Left ventricle myocardium superior (tissue), 1 donor: ENCODE measurements at regions not wholly inside any gene's neighbourhood (a gene's known extent, or its start where the extent isn't known, plus 50 kb on each side); places are given as distances from the start of the nearest gene placed in this dataset.
"Not testable (repeated sequence)": the region's sequence is repeated elsewhere in the genome, so short reads cannot be mapped to it uniquely, and the experiment has no call there.

Source experiments
- ATAC-seq: fragments of 200-7000 bp; cut with Tn5 transposase; one replicate; pipeline ENCODE4 v1.9.1; 2020; ENCODE audit warnings: mild to moderate bottlenecking, moderate library complexity
- DNase-seq: peaks from one replicate; pipeline ENCODE4 v3.0.0-alpha.2; 2020
- intact Hi-C: fragments of 100-400 bp; cut with micrococcal nuclease; formaldehyde crosslinking; loops from one replicate; pipeline ENCODE4 v1.11.0; 2022
- donor health status: DM: no; HTN: yes; CAD: no; lungs with severe emphysema.

DNA sequence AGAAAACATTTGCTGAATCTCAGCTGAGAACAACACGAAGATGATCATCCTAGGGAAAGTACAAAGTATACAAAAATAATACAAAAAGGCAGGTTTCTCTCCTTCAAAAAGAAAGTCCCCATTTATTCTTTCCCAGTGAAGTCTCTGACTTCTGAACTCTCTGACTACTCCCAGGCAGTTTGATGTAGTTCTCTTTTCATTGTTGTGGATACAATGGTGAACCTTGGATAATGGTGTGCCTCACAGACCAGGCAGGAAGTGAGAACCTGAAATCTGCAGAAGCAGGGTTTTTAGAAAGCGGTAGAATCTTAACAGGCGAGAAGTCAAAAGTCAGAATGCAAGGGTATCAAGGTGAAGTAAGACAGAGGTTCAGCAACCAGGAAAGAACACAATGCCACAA lies 150.8 kb upstream of the NRP1 start:
- no peak for DNase-seq
- intact Hi-C loops, result no loop called here
- ATAC-seq, result no peak

DNA sequence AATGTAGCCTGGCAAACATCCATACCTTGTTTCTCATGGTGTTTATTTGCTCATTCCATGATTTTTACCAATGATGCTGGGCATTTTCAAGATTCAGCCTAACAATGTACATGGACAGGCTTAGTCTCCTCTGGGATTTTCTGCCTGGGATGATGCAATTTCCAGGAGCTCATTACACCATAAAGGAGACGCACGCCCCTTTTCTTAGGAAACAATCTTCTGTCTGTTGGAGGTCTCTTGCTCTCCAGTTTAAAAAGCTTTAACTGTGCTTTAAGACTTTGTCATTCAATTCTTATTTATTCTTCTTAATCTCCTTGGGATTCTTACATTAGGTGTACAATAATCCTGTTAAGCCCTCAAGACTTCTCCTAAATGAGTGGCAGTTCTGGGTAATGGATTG lies 150.3 kb upstream of the NRP1 start:
- intact Hi-C loops, result no loop called here
- DNase-seq (no peak), ATAC-seq (peak; percentile 60)

DNA sequence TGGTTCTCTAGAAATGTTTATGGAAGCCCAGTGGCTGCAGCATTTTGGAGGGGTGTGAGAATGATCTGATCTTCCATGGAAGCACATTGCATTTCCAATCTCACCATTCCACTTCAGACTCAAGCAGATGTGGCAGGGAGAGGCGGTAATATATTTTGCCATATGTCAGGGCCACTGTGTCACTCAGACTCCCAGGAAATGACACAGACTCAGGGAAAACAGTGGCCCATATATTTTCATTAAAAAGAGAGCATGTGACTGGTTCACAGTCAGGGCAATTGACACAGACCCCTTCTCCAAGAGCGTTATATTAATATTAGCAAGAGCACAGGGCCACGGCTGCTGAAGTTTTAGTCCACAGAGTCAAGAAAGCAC lies 149.3 kb upstream of the NRP1 start:
- ATAC-seq, result no peak
- no peak for DNase-seq
- intact Hi-C loops, result no loop called here

DNA sequence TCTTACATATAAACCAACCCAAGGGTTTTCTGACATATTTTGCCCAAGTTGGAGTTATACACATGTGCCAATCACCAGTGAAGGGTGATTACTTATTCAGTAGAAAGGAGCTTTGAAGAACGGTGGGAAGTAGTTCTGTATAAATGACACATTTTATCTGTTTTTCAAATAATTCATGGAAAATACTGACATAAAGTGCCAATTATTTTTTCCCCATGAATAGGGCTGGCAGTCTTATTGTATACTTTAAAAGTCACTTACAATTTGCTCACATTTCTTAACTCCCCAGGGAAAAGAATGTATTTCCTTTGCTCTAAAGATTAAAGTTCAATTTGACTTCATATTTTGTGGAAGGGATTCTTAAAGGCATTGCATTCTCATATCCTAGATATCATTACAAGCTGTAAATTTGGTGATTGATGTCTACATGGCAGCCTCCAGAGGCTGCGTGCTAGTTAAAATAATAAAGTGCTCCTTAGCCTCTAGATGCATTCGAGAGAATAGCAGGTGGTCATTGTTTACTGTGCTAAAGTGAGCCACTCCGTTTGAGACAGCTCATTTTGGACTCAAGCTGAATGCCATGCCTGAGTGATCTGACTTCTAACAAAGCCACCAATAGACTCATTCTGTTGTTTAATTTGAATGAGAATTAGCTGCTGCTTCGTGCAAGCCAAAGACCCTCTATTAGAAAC lies 148.8 kb upstream of the NRP1 start:
- intact Hi-C loops, result no loop called here
- DNase-seq (no peak), ATAC-seq (no peak)

DNA sequence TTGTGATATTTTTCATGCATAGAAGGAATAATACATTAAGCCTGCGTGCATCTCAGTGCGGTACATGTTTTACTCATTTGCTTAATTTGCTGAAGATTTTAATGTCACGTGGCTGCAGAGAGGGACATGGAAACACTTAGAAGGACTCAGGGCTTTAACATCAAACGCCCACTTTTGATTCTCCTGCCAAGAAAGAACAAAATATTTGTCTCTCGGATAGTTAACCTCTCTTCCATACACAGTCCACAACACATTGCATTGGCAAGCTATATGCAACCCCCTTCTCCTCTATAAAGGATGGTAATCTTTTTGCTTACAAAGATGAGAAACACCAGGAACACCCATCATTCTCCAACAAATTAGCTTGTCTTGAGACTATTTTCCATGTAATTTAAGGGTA lies 148.0 kb upstream of the NRP1 start:
- intact Hi-C loops, result no loop called here
- no peak for DNase-seq
- ATAC-seq, result no peak

DNA sequence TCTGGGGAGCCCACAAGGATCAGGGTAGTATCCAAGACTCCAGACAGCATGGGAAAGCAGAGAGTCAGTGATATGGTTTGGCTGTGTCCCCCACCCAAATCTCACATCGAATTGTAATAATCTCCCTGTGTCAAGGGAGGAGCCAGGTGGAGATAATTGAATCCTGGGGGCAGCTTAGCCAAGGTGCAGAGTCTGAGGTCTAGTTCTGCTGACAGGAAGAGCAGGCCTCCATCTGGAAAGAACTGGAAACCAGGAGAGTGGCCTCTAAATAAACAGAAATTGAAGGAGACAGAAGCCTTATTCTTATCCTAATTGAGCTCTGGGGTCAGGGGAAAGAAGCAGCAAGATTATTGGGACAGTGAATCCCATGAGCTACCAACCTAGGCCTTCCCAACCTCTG lies 146.7 kb upstream of the NRP1 start:
- no peak for DNase-seq
- ATAC-seq, result no peak
- intact Hi-C loops, result no loop called here

DNA sequence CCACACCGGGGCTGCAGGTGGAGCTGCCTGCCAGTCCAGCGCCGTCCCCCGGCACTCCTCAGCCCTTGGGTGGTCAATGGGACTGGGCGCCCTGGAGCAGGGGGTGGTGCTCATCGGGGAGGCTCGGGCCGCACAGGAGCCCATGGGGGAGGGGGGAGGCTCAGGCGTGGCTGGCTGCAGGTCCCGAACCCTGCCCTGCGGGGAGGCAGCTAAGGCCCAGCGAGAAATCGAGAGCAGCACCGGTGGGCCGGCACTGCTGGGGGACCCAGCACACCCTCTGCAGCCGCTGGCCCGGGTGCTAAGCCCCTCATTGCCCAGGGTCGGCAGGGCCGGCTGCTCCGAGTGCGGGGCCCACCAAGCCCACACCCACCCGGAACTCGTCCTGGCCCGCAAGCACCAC lies 145.9 kb upstream of the NRP1 start:
- DNase-seq, intact Hi-C loops: not testable (repeated sequence)

DNA sequence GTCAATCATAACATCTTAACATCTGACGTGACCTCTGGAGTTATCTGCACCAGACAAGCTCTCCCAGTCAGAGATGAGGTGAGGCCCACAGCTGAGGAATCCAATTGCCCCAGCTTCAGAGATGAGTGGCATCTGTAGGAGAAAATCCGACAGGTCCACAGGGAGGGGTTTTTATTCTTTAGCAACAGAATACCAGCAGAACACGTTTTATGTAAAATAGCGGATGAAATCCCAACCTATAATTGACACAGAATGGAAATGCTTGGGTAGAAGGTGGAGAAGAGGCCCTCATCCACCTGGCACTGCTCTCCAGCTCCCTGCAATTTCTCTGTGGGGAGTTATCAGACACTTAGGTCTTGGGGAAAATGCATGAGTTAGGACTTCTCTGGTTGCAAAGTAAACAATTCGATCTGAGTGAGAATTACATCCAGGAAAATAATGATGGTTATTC lies 144.2 kb upstream of the NRP1 start:
- DNase-seq, result no peak
- intact Hi-C loops, result no loop called here
- ATAC-seq, result no peak

More for the DNA sequence above, 145.9 kb upstream of the NRP1 start:
- ATAC-seq, result not testable (repeated sequence)

DNA sequence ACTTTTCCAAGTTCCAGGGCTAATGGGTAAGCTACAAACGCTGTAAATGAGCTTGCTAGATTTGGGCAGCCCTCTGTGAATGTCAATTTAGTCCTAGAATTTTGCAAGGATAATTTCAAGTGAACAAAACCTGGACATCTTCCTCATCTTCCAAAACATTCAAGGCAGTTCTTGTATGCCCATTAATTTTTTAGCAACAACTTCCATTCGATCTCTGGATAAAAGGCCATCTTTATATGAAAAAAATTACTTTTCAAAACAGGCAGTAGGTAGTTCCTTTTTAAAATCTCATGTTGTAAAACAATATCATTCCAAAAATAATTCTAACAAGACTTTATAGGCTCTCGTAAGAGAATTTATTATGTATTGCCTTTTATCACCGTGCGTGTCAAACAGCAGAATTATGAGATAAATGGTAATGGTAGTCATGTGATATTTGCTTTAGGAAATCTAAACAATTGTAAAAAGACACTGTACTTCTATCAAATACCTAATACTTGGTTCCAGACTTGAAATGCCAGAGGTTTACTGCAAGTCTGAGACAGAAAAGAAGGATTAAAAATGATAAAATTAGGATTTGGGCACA lies 143.7 kb upstream of the NRP1 start:
- ATAC-seq (no peak), DNase-seq (no peak)
- intact Hi-C loops, result no loop called here

DNA sequence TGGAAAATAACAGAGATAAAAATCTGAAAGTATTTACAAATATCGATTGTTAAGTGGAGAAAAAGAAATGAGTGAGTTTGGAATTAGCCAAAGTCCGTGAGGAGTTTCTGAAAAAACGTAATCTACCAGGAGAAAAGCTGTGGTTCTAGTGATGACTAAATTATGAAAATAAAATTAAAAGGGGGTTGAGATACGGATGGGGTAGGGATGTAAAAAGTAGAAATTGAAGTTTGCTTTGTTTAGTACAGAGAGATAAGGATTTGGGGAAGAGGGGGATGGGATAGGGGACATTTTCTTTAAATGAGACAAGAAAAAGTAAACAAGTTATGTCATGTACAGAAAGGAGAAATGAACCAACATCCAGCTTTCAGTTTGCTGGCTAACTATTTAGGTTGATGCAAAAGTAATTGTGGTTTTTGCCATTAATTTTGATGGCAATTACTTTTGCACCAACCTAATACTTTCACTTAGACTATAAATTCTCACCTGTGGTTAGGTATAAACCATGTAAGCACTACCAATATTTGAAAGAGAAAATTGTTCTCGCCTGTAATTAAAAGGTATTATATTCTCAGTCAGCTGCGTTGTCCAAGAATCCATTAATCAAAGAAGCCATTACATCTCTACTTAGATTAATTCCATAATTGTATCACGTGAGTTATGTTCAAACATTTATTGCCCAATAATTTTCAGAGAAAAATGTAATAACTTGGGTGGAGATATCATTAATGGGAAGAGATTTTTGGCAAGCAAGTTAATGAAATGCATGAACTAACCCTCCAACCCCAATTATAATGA lies 143.0 kb upstream of the NRP1 start:
- intact Hi-C loops, result no loop called here
- DNase-seq (no peak), ATAC-seq (no peak)

DNA sequence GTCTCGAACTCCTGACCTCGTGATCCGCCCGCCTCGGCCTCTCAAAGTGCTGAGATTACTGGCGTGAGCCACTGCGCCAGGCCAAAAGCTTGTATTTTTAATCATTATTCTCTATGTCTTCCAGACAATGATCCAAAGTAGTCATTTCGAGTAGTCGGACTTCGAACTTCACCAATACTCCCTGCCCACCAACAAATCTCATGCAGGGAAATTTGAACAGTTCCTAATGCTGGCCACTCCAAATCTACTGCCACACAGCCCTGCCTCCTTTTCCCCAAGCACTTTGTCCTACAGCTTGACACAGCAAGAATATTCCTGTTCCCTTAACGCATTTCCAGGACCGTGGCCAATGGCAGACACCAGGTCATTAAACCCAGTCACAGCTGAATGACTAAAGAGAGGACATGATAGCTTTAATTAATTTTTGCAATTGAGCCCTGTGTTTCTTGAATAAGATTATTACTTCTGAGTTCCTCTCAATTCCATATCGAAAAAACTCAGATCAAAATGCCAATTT lies 142.3 kb upstream of the NRP1 start:
- intact Hi-C loops, result no loop called here
- DNase-seq, result peak; percentile 40
- peak; percentile 87 for ATAC-seq

DNA sequence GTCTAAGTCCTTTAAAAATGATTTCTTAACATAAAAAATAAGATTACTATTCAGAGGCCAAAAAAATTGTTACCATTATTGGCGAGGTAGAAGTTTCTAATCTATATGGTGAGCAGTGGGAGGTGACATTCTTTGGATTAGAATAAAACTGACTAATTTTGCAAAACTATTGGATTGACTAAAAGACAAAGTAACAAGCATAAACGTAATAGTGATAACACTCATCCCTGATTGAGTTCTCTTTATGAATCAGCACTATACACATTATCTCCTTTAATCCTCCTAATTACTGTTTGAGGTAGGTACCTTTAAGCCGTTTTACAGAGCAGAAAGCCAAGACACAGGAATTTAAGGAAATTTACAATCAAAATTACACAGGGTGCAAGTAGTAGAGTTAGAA lies 139.2 kb upstream of the NRP1 start:
- DNase-seq, result no peak
- no peak for ATAC-seq
- intact Hi-C loops, result no loop called here

DNA sequence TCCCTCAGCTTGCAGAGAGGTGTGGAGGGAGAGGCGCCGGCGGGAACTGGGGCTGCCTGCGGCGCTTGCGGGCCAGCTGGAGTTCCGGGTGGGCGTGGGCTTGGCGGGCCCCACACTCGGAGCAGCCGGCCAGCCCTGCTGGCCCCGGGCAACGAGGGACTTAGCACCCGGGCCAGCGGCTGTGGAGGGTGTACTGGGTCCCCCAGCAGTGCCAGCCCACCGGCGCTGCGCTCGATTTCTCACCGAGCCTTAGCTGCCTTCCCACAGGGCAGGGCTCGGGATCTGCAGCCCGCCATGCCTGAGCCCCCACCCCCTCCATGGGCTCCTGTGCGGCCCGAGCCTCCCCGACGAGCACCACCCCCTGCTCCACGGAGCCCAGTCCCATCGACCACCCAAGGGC lies 133.5 kb upstream of the NRP1 start:
- DNase-seq, intact Hi-C loops, ATAC-seq: not testable (repeated sequence)

DNA sequence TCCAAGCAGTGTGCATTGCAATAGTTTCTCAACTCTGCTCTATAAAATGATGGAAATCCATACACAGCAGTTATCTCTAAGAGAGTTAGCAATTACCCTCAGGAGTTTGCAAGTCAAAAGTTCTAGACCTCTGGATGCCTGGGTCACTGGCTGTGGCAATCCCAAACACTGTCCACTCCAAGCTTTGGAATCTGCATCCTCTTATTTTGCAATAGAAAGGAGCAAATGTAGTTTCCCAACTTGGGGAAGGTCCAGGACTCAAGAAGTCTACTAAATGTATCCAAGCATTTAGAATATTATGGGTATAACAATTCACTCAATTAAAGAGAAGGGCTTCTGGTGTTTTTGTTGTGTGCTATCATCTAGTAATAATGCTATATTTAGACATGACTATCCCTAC lies 131.3 kb upstream of the NRP1 start:
- DNase-seq (no peak), ATAC-seq (no peak)
- intact Hi-C loops, result no loop called here

DNA sequence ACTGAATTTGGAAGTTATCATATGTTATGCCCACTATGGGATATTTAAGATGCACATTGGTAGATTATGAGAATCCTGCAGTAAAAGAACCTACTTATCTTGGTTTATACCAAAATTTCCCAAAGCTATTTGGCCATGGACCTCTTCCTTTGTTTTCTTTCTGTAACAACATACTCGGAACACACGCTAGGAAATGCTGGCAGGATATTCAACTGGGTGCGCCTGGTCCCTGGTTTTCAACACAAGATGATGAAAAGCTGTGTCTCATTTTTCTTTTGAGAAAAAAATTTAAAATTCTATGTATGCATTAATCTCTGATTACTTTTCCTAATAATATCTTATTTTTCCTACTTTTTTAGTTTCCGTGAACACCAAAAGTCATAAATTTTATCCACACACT lies 128.5 kb upstream of the NRP1 start:
- intact Hi-C loops, result loop anchor here (2.0 kb wide), 1 partner anchor 78 kb away; no protein-coding TSS in a partner anchor
- ATAC-seq (no peak), DNase-seq (no peak)

DNA sequence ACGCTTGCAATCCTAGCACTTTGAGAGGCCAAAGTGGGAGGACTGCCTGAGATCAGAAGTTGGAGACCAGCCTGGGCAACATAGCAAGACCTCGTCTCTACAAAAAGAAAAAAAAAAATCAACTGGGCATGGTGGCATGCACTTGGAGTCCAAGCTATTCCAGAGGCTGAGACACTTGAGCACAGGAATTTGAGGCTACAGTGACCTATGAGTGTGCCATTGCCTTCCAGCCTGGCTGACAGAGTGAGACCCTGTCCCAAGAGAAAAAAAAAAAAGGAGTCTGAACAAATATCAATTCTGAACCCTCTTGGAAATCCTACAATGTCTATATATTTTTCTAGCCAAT lies 126.8 kb upstream of the NRP1 start:
- DNase-seq (no peak), ATAC-seq (peak; percentile 16)
- intact Hi-C loops, result no loop called here

DNA sequence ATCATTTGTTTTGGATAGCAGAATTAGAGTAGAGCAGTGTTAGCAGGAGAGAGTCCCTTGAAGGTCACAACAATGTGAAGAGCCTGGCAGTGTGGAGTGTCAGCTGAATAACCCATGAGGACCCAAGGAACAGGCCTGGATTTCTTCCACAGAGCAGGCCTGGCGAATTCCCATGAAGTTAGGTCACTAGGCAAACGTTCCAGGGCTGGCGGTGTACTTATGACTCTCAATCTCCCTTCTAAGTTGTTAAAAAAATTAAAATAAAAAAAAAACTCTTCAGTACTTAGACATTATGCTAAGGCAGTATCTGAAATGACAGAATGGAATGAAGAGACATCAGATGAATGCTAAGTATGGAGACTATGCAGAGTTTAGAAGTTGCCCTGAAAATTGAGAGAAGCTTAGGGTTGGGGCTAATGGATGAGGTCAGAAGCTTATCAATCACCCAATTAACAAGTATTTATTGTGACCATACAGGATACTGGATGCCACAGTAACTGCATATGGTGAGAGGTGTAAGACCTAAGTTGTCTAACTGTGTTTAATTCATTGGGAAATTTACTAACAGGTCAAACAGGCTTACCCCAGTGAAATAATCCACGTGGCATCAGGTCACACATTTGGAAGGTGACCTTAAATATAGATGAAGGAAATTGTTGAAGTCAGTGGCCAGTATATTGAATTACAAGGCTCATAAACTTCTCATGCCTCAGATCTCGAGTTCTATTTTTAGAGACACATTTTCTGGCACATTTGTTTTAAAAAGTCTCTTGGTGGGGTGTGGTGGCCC lies 126.2 kb upstream of the NRP1 start:
- intact Hi-C loops, result no loop called here
- ATAC-seq (peak; percentile 98), DNase-seq (peak; percentile 73)

DNA sequence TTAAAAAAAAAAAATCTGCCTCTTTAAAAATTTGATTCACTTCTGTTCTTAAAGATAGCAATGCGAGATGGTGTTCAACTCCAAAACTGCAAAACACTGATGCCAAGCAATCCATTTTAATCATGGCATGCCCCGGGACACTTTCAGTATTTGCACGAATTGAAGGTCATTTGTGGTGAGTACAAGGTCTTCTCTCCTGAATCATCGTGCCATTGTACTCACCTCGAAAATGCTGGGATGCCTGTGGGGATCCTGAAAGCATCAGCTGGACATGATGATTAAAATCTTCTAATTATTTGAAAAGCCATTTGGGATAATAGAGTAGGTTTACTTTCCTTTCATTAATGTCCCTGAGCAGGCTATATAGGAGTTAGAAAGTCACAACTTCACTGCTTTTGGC lies 125.1 kb upstream of the NRP1 start:
- DNase-seq (no peak), ATAC-seq (peak; percentile 4)
- intact Hi-C loops, result no loop called here

DNA sequence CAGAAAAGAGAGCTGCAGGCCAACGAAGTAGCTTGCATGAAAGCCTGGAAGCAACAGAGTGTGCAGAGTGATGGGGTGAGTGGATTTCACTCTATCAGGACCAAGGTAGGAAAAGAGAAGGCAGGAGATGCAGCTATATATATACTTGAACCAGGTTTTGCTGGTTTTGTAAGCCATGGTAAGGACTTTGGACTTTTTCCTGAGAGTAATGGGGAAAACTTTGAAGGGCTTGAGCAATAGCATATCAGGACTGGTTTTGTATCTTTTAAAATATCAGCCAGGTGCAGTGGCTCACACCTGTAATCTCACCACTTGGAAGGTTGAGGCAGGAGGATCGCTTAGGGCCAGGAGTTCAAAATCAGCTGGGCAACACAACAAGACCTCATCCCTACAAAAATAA lies 120.6 kb upstream of the NRP1 start:
- ATAC-seq (no peak), DNase-seq (no peak)
- intact Hi-C loops, result no loop called here

DNA sequence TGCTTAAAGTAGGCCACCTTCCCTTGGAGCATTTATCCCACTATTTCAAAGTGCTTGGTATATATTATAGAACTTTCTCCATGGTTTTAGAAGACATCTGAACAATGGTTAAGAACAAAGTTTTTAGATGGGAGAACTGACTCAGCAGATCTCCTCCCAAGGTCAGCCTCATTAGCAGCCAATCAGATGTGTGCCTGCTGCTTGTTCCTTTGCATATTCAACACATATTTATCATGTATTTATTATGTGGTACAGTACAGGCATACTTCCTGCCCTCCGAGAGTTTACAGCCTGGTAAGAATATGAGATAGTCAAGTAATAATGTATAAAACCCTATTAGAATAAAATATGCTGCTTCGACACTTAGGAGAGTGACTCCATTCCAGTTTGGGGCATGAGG lies 120.1 kb upstream of the NRP1 start:
- DNase-seq, result no peak
- intact Hi-C loops, result no loop called here
- no peak for ATAC-seq
